ENCODE measurements at regions not wholly inside any gene's neighbourhood (a gene's known extent, or its start where the extent isn't known, plus 50 kb on each side); places are given as distances from the start of the nearest gene placed in this dataset.

DNA sequence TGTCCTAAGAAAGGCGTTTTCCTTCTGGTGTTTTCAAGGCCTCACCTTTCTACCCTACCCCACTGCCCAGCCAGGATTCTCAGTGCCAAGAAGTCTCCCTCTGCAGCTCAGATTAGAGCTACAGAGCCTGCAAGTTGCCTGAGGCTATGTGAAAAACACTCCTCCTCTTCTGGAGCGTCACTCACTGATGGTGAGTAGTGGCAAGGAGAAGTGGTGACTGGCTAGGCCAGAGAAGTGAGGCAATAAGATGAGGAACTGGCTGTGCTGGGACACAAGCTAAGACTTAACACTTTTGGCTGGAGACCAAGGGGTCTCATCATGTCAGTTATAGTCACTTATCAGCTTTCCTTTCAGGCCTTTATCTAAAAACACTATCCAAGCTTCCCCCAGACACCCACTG, 86.7 kb upstream of the PRKAR2B start:
- no peak for DNase-seq

DNA sequence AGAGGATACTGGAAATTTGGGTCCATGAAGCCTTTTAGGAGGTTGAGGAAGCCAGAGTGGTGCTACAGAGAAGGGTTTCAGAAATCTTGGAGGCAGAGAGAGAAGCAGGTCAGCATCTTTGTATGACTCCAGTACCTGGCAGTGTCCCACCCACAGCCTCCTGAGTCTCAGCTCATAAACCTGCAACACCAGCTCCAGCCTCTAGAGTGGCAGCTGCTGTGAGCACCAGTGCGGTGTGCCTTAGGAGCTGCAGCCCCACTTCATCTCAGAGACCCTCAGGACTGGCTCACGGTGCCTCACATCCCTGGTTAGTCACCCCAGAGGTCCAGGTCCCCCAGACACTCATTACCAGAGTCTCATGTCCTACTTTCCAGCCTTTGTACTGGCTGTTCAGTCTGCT, 84.8 kb upstream of the PRKAR2B start:
- DNase-seq: peak; percentile 31

DNA sequence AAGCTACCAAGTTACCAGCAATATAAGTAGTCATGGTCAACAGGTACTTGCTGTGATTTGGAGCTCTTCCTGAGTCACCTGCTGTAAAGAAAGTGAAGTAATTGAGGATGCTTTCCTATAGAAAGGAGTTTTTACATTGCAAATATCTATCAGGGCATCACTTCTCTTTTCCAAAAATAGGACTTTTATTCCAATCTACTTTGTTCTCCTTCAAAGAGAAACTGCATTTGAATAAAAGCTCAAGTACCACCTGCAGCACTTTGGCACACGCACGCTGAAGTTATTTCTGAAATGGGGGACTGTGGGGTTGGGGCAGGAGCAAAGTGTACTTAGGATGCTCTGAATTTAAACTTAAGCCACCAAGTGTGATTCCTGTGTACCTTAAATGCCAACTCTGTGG, 81.8 kb upstream of the PRKAR2B start:
- DNase-seq: no peak

DNA sequence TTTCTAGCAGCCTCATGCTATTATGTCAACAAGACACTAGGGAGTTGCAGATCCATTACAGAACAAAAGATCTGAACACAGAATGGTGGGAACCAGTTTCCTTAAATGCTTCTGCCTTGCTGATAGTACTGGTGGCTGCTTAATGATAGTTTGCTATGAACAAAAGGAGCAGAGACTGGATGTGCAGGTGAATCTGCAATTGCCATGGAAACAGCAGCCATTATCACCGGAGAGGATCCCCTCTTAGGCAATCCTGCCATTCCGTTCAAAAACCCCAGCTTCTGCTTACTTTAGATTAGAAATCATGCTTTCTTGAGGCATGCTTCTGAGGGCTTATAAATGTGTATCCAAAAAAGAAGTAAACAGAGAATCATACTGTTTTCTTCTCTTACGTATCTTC, 80.0 kb upstream of the PRKAR2B start:
- DNase-seq: no peak

DNA sequence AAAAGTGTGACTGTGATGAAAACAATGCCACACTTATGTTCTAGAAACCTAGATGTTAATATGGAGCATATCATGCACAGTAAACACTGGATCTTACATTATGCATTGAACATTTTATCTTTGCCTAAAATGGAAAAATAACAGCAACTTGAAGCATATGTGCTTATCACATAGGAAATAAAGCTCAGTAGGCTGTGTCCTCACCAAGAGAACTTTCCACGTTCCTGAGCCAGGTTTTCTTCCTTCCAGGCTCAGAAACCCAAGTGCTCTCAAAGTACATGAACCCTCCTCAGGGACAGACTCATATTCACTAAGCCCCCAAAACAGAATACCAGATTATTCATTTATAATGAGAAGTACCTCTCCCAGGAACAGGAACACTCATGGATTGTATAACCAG, 79.4 kb upstream of the PRKAR2B start:
- no peak for DNase-seq

DNA sequence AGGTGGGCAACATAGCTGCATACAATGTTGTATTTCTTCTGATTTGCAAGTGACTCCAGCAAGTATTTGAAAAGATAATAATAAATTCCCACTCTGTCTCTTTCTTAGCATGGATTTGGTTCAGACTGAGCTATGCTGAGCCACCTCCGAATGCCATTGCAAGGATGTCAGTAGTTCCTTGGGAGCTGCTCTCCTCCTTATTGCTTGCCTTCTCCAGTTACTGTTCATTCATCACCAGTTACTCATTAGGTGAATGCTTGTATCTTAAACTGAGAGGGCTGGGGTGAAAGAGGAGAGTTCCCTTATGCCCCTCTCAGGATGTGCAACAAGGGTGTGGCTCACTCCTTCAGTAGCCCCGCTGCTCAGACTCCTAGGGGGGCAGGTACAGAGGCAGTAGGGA, 78.4 kb upstream of the PRKAR2B start:
- DNase-seq: no peak

DNA sequence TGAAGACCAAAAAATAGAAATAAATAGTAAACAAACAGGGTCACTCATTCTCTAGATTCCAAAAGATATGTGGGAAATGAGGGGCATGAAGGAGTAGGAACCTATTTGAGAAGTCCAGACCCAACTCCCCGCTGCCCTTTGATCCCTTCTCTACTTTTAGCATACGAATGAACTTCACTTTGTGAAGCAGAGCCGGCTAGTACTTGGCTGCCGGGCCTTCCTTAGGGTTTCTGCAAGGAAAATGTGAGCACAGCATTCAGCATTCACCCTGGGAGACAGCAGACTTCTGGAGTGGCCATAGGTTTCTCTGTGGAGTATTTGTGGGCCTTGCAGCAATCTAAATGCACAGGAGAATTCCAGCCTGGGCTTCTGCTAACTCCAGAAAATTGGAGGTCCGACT, 76.3 kb upstream of the PRKAR2B start:
- no peak for DNase-seq

DNA sequence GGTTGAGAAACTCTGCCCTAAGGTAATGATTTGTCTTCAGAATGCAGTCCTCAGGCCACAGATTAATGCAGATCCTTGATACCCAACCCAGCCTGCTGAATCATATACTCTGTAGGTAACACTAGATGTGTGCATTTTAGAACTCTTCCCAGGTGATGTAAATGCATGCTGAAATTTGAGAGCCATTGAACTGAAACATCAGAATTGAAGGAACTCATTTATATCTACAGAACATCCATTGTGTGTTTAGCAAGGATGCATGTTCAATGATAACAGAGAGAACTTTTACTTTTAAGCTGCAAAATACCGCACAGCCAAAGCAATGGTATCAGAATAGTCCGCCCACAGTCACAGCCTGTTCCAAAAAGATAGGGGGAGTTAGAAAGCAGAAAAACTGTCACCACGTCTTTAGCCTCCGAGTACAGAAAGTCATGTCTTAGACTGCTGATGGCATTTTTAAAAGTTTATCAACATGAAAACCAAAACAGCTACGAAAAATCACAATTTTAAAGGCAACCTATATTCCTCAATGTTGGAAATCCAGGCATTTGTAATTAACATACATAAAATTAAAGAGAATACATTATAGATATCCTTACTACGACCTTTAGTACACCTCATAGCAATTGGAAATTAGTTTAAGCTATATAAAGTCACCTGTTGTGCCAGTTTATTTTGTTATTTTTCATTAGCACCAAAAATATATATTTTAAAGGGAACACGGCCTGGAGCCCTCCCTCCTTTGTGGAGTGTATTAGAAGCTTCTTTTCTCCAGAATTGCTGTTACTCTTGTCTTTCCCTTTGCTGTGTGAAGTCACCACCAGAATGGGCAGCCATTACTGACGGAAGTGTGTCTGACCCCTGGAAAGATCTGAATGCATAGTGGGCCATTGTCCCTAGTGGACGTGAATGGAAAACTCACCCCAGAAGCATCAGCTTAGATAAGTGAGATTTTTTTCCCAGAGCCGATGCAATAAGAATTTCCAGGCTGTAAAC, 65.8 kb upstream of the PRKAR2B start:
- no peak for DNase-seq

DNA sequence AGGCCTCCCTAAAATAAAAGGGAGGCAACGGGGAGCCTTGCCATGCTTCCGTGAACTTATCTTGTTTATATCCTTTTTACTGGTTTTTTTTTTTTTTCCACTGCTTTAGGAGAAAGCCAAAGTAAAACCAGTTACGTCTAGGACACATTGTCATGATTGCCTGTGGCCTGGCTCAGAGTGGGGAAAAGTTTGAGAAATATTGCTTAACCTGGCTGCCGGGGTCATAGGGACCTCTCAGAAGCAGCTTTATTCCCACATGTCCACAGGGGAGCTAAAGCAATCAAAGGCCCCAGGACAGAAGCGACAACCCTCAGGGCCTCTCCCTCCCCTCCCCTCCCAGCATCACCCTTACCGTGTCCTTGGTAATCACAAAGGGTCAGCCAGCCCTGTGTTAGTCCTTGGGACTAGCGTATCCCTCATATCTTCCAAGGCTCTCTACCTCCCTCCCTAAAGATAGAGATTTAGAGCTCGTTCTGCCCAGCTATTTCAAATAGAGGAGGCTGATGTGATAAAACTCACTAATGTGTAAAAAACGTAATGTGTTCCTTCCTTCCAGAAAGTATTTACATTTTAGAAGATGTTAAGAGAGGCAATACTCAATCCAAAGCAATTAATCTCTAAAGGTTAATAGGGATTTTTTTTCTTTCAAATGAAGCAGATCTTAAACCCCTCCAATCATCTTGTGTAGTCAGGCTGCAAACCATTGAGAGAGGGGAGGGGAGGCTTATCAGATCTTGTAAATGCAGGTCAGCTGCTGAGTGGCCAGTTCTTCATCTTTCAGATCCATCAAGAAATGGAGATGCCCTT, 64.8 kb upstream of the PRKAR2B start:
- DNase-seq: no peak

DNA sequence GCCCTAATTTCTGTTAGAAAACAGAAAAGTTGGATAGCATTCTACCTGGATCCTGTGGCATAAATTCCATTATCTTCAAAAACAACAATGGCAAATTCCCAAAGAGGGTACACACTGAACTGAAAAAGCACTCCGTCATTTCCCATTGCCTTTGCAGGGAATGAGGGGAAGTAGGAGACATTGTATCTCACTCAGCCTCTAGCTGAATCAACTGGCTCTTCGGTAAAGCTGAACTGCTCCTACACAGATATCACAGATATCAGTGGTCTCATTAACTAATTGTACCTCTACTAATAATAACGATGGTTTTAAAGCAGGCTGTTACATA, 64.2 kb upstream of the PRKAR2B start:
- DNase-seq: no peak

DNA sequence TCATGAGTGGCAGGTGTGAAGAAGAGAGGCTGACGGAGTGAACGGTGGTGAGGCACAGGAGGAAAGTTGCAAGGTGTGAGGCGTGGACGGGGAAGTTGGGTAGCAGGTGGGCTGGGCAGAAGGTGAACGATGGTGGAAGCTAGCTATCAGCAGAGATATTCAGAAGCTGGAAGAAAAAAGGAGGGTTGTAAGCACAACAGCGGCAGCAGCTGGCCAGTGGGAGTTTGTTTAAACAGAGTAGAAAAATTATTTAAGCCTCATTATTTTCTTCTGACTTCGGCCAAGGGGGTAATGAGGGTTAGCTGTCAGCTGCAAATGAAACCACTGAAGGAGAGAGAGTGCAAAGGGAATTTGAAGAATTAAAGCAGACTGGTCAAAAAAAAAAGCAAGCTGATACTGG, 62.1 kb upstream of the PRKAR2B start:
- DNase-seq: no peak

DNA sequence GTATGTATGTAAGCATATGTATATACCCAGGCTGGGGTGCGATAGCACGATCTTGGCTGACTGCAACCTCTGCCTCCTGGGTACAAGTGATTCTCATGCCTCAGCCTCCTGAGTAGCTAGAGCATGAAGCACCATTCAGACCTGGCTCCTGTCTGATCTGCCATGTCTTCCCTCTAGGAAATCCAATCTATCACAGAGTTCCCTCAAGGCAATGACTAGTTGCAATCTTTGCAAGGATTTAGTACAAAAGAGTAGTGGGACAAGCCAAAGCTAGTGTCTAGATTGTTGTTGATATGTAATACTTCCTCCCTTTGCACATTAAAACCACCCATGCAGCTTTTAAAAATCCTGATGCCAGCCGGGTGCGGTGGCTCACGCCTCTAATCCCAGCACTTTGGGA, 60.5 kb upstream of the PRKAR2B start:
- DNase-seq: no peak

DNA sequence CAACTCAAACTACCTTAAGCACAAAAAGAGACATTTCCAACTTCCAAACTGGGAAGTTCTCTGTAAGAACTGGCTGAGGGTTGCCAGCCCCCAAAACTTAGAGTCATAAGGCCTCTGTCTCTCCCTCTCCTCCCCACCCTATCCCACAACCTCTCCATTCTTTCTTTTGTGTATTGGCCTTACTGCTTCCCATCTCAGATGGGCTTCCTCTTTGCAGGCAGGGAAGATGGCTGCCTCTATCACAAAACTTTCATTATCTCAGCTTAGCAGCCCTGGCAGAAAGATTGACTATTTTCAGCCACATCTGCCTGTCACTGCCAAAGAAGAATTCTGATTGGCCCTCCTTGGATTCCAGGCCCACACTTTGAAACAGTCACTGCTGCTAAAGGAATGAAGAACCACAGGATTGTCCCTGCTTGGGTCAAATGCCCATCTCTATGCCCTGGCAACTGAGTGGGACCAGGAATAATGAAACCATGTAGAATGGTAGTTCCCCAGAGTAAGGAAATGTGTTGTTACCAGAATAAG, 58.0 kb upstream of the PRKAR2B start:
- no peak for DNase-seq

DNA sequence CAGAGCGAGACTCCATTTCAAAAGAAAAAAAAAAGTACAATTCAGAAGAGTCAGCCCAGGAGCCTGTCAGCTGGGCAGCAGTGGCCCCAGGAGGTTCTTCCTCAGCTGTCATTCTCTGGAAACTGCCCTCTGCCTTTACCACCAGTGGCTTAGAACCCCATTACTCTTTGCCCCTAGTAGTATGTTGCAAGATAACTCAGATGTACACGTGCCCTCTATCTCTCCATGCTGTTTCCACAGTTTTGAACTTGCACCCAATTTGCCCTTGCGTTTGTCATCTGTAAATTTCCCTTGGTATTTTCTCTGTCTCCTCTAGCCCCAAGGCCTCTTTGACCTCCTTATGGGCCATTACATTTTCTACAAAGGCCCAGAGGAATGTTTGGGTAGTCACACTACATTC, 56.7 kb upstream of the PRKAR2B start:
- no peak for DNase-seq

DNA sequence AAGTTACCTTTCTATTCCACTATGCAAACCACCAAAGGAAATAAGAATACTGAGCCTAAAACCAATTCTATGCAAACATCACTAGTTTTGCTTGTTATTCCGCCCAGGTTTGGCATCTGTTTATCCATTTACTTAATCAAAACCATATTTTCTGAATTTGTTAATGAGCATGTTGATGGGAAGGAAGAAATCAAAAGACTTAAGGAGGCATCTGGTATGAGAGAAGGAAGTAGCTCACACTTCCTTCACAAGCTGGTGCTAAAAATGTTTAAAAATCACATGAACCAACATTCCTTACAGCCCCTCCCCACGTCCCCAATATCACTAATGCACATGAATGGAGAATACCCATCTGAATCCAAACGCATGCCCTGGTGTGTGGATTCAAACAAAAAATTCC, 52.0 kb upstream of the PRKAR2B start:
- no peak for DNase-seq
